GM12878 (cell line): ENCODE measurements at regions not wholly inside any gene's neighbourhood (a gene's known extent, or its start where the extent isn't known, plus 50 kb on each side); places are given as distances from the start of the nearest gene placed in this dataset.

ENCODE experiments used
- ATAC-seq: fragments of 200-7000 bp; cut with Tn5 transposase; 3 replicates; pipeline ENCODE4 v1.9.1; 2020; ENCODE audit warnings: mild to moderate bottlenecking, moderate library complexity
- BruUV-seq: library from RNA; stranded (reverse); fragments of 400-500 nt; replicated peaks from 2 replicates; lab custom pipeline; 2021; lab: Mats Ljungman, UMichigan
- CTCF ChIA-PET: fragments of 300-600 bp; sonication (Branson Sonifier 250); formaldehyde crosslinking; extraction: SDS; loops from one replicate; lab custom pipeline; 2021; ENCODE audit warnings: inconsistent platforms; lab: Yijun Ruan, JAX
- POLR2A ChIA-PET: fragments of 350-600 bp; formaldehyde crosslinking; extraction: SDS; loops from one replicate; lab custom pipeline; 2021; ENCODE audit warnings: inconsistent platforms; lab: Charles Lee
- RAD21 ChIA-PET: fragments of 300-600 bp; sonication (Branson Sonifier 250); formaldehyde crosslinking; loops from one replicate; lab custom pipeline; 2023; ENCODE audit warnings: antibody characterized with exemption; ENCODE audit not compliant: unreplicated experiment; lab: Charles Lee
- SMC1A ChIA-PET: fragments of 300-600 bp; sonication (Branson Sonifier 250); formaldehyde crosslinking; loops from one replicate; lab custom pipeline; 2023; ENCODE audit not compliant: unreplicated experiment, uncharacterized antibody; lab: Charles Lee
- DNase-seq: peaks from one replicate; pipeline ENCODE4 v3.0.0-alpha.2; 2011; ENCODE audit warnings: low read depth, low spot score
- FAIRE-seq: peaks from 3 replicates; lab custom pipeline; 2011; peaks lifted over from hg19 to GRCh38; lab: Jason Lieb, UNC
- H2AFZ ChIP-seq: 2 replicates; pipeline ENCODE4 v1.6.0; 2011; ENCODE audit warnings: low read depth, low read length, control low read depth; ENCODE audit not compliant: control insufficient read depth
- H3K27ac ChIP-seq: 2 replicates; pipeline ENCODE4 v1.5.1; 2011; ENCODE audit warnings: control low read depth; ENCODE audit not compliant: control insufficient read depth, insufficient read depth
- H3K27me3 ChIP-seq, 2 experiments: replicated peaks in 1 of 2; 2 replicates each; pipeline versions ENCODE4 v1.6.0 to v1.6.1; 2011; ENCODE audit warnings: low read length in 1 of 2; ENCODE audit not compliant: control insufficient read depth in 2 of 2, insufficient read depth in 2 of 2
- H3K36me3 ChIP-seq, 2 experiments: 2 replicates each; pipeline ENCODE4 v1.5.1; 2011; ENCODE audit warnings: low read length in 1 of 2; ENCODE audit not compliant: control insufficient read depth in 2 of 2, insufficient read depth in 2 of 2
- H3K4me1 ChIP-seq: 2 replicates; pipeline ENCODE4 v1.6.1; 2011; ENCODE audit warnings: mild to moderate bottlenecking, low read length, moderate library complexity, mixed read lengths; ENCODE audit not compliant: control insufficient read depth, insufficient read depth
- H3K4me2 ChIP-seq: 2 replicates; pipeline ENCODE4 v1.6.0; 2011; ENCODE audit warnings: control low read depth; ENCODE audit not compliant: control insufficient read depth, insufficient read depth
- H3K4me3 ChIP-seq: fragments of 200-600 bp; sonication (generic); 2 replicates; pipeline ENCODE4 v1.5.1; 2016
- H3K79me2 ChIP-seq: 2 replicates; pipeline ENCODE4 v1.6.0; 2011; ENCODE audit warnings: low read length; ENCODE audit not compliant: control insufficient read depth, insufficient read depth
- H3K9ac ChIP-seq: 2 replicates; pipeline ENCODE4 v1.8.0; 2011; ENCODE audit warnings: low read length, control low read depth, mixed read lengths; ENCODE audit not compliant: control insufficient read depth, insufficient read depth
- H3K9me3 ChIP-seq: replicated peaks from 3 replicates; pipeline ENCODE4 v1.5.1; 2011; ENCODE audit warnings: mild to moderate bottlenecking, low read length; ENCODE audit not compliant: control insufficient read depth, insufficient read depth
- H4K20me1 ChIP-seq: 2 replicates; pipeline ENCODE4 v1.6.0; 2011; ENCODE audit not compliant: control insufficient read depth, insufficient read depth
- ASH2L ChIP-seq: fragments of 300-600, 200-600 bp; sonication (generic); IDR thresholded peaks from 2 replicates; pipeline ENCODE4 v1.6.1; 2017; ENCODE audit warnings: low read depth, mild to moderate bottlenecking, borderline replicate concordance
- ATF7 ChIP-seq: fragments of 450-650 bp; IDR thresholded peaks from 2 replicates; pipeline ENCODE4 v1.6.1; 2016; ENCODE audit warnings: low read depth, mild to moderate bottlenecking
- BHLHE40 ChIP-seq, 2 experiments: fragments of 450-650 bp in 1 of 2; IDR thresholded peaks; 2 replicates each; pipeline ENCODE4 v1.6.1; 2011 to 2017; ENCODE audit warnings: low read depth in 2 of 2, borderline replicate concordance in 1 of 2, improper control_type of control experiment in 1 of 2, low read length in 1 of 2, mild to moderate bottlenecking in 1 of 2
- ETV6 ChIP-seq, 2 experiments: fragments of 450-650 bp in 1 of 2; IDR thresholded peaks in 1 of 2; conservative IDR thresholded peaks in 1 of 2; 2 replicates each; pipeline ENCODE4 v1.6.1; 2014; ENCODE audit warnings: antibody characterized with exemption in 1 of 2, borderline replicate concordance in 1 of 2, low read depth in 1 of 2, mild to moderate bottlenecking in 1 of 2, moderate library complexity in 1 of 2
- GABPA ChIP-seq: IDR thresholded peaks from 2 replicates; pipeline ENCODE4 v1.6.1; 2014; ENCODE audit warnings: antibody characterized with exemption, low read depth, mild to moderate bottlenecking, inconsistent platforms
- HDGF ChIP-seq: fragments of 450-650 bp; IDR thresholded peaks from 2 replicates; pipeline ENCODE4 v1.6.1; 2016; ENCODE audit warnings: antibody characterized with exemption
- JUNB ChIP-seq: IDR thresholded peaks from 2 replicates; pipeline ENCODE4 v1.6.1; 2016; ENCODE audit warnings: antibody characterized with exemption, mild to moderate bottlenecking
- KLF5 ChIP-seq: fragments of 450-650 bp; IDR thresholded peaks from 2 replicates; pipeline ENCODE4 v1.6.1; 2014; ENCODE audit warnings: mild to moderate bottlenecking; ENCODE audit not compliant: partially characterized antibody
- RFX5 ChIP-seq: IDR thresholded peaks from 2 replicates; pipeline ENCODE4 v1.6.1; 2011; ENCODE audit warnings: low read depth, low read length, improper control_type of control experiment
- SRF ChIP-seq, 2 experiments: IDR thresholded peaks; 2 replicates each; pipeline ENCODE4 v1.6.1; 2011; ENCODE audit warnings: low read depth in 2 of 2, low read length in 2 of 2, mild to moderate bottlenecking in 1 of 2, moderate library complexity in 1 of 2
- STAT1 ChIP-seq: fragments of 450-650 bp; conservative IDR thresholded peaks from 2 replicates; pipeline ENCODE4 v1.6.1; 2014; ENCODE audit warnings: antibody characterized with exemption, mild to moderate bottlenecking
- ZBED1 ChIP-seq: IDR thresholded peaks from 2 replicates; pipeline ENCODE4 v1.6.1; 2016; ENCODE audit warnings: borderline replicate concordance
- ZNF207 ChIP-seq: fragments of 450-650 bp; IDR thresholded peaks from 2 replicates; pipeline ENCODE4 v1.6.1; 2014; ENCODE audit warnings: antibody characterized with exemption, mild to moderate bottlenecking, borderline replicate concordance
- WGBS: methylation state at CpG from one replicate; pipeline ENCODE4 v1.1.6; 2016; ENCODE audit warnings: low lambda C conversion rate; ENCODE audit not compliant: insufficient replicate concordance, insufficient coverage; ENCODE audit errors: missing lambda C conversion rate; 5-methylcytosine and 5-hydroxymethylcytosine counted together
- in situ Hi-C: fragments of 300-500 bp; cut with MboI; formaldehyde crosslinking; loops from 9 replicates; pipeline ENCODE4 v1.14.3; 2018; ENCODE audit warnings: mixed read lengths
- intact Hi-C: fragments of 100-400 bp; cut with micrococcal nuclease; formaldehyde crosslinking; loops from one replicate; pipeline ENCODE4 v1.14.2; 2022; ENCODE audit not compliant: unreplicated experiment
- TF ChIP-seq, protein P1 (sequence below): IDR thresholded peaks from 2 replicates; pipeline ENCODE4 v1.6.1; 2011; ENCODE audit warnings: borderline replicate concordance, low read depth, mild to moderate bottlenecking, moderate library complexity, low read length; ENCODE audit not compliant: insufficient read depth, poor library complexity, severe bottlenecking
- TF ChIP-seq, protein P2 (sequence below): IDR thresholded peaks from 2 replicates; pipeline ENCODE4 v1.6.1; 2011; ENCODE audit warnings: low read depth, mild to moderate bottlenecking, low read length, moderate library complexity, borderline replicate concordance; ENCODE audit errors: extremely low read depth
- TF ChIP-seq, protein P3 (sequence below): fragments of 150-350 bp; IDR thresholded peaks from 2 replicates; pipeline ENCODE4 v1.6.1; 2016; ENCODE audit warnings: low read depth, low read length

DNA sequence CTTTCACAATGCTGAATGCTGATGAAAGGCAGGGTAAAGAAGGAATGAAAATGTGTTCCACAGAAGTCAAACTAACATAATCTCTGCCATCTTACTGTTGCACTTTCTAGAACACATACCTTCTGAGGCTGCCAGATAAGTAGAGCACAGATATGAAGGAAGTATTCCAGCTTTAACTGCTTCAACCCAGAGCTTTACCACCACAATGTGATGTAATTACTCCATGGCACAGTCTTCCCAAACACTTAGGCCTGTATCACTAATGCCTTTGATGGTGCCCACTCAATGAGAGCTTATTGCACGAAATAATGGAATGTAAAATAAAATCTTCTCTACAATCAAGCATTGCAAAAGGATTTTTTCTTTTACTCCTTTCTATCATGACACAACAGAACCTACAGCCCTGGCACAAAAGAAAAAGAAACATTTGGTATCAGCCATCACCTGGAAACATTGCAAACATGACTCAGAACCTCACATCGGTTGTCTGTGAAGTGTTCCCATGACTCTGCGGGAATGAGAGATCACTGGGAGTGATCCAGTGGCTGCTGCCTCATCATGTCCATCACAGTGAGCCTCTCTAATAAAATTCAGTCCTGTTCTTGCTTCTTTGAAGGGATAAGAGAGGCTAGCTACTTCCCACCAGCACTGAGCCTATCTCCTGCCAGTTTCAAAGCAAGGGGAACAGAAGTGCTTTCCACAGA lies 385.8 kb downstream of the EFNA5 start (continued):
- TF ChIP-seq GABPA (no peak), HDGF (no peak), ATF7 (no peak), ZBED1 (no peak)

DNA sequence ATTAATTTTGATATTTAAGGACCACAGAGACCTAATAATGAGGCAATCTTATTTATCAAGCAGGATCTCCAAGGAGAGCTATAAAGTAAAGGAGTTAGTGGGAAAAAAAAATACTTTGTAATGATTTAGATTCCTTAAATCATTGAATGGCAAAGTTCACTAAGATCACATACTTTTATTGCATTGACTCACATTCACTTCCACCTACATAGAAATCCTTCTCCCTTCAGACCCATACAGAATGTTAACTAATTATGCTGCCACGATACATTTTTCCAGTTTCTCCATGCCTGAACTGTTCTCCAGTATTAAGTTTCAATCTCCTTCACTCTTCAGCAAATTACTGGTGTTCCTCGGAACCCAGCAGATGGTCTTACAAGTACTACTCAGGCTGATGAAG lies 388.7 kb downstream of the EFNA5 start:
- in situ Hi-C loops (no loop called here), intact Hi-C loops (no loop called here)
- RAD21 ChIA-PET: no interaction called here
- TF ChIP-seq KLF5: no peak
- TF ChIP-seq BHLHE40 (IDR thresholded peaks at IDR 0.05; ENCODE audit: borderline replicate concordance in 1 of 2, low read depth in 2 of 2, low read length in 1 of 2): no peak
- no peak for TF ChIP-seq ASH2L
- TF ChIP-seq, protein P1, sequence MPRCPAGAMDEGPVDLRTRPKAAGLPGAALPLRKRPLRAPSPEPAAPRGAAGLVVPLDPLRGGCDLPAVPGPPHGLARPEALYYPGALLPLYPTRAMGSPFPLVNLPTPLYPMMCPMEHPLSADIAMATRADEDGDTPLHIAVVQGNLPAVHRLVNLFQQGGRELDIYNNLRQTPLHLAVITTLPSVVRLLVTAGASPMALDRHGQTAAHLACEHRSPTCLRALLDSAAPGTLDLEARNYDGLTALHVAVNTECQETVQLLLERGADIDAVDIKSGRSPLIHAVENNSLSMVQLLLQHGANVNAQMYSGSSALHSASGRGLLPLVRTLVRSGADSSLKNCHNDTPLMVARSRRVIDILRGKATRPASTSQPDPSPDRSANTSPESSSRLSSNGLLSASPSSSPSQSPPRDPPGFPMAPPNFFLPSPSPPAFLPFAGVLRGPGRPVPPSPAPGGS: no peak
- no peak for TF ChIP-seq ZNF207
- TF ChIP-seq, protein P2, sequence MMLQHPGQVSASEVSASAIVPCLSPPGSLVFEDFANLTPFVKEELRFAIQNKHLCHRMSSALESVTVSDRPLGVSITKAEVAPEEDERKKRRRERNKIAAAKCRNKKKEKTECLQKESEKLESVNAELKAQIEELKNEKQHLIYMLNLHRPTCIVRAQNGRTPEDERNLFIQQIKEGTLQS: no peak
- TF ChIP-seq, protein P3, sequence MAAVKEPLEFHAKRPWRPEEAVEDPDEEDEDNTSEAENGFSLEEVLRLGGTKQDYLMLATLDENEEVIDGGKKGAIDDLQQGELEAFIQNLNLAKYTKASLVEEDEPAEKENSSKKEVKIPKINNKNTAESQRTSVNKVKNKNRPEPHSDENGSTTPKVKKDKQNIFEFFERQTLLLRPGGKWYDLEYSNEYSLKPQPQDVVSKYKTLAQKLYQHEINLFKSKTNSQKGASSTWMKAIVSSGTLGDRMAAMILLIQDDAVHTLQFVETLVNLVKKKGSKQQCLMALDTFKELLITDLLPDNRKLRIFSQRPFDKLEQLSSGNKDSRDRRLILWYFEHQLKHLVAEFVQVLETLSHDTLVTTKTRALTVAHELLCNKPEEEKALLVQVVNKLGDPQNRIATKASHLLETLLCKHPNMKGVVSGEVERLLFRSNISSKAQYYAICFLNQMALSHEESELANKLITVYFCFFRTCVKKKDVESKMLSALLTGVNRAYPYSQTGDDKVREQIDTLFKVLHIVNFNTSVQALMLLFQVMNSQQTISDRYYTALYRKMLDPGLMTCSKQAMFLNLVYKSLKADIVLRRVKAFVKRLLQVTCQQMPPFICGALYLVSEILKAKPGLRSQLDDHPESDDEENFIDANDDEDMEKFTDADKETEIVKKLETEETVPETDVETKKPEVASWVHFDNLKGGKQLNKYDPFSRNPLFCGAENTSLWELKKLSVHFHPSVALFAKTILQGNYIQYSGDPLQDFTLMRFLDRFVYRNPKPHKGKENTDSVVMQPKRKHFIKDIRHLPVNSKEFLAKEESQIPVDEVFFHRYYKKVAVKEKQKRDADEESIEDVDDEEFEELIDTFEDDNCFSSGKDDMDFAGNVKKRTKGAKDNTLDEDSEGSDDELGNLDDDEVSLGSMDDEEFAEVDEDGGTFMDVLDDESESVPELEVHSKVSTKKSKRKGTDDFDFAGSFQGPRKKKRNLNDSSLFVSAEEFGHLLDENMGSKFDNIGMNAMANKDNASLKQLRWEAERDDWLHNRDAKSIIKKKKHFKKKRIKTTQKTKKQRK: no peak
- no peak for TF ChIP-seq STAT1
- no peak for TF ChIP-seq SRF (IDR thresholded peaks at IDR 0.05; ENCODE audit: low read depth in 2 of 2, low read length in 2 of 2)
- TF ChIP-seq HDGF: no peak
- TF ChIP-seq JUNB: no peak
- no peak for TF ChIP-seq RFX5
- TF ChIP-seq ETV6 (conservative IDR thresholded peaks at IDR 0.05 in 1 of 2, IDR thresholded peaks at IDR 0.05 in 1 of 2; ENCODE audit: borderline replicate concordance in 1 of 2, low read depth in 1 of 2): no peak

More for the DNA sequence above, 388.7 kb downstream of the EFNA5 start:
- DNase-seq: no peak
- CTCF ChIA-PET: no interaction called here
- Histone ChIP-seq H3K79me2 (no peaks in the 10 kb centered on the region), H4K20me1 (no peaks in the 10 kb centered on the region), H3K4me2 (no peak overlapping the region), H3K4me1 (peaks cover 2% of the 10 kb centered on the region; the same call in 1 of the 2 replicates), H3K4me3 (no peak overlapping the region), H3K36me3 (no peaks in the 10 kb centered on the region), H3K9me3 (no peaks in the 10 kb centered on the region; the same call in 2 of the 3 replicates), H3K27me3 (peaks cover 0 to 5% of the 10 kb centered on the region in 2 experiments; a peak in 1 of 4 replicates), H3K27ac (no peak overlapping the region), H3K9ac (no peak overlapping the region), H2AFZ (no peak overlapping the region)
- no peak for ATAC-seq
- POLR2A ChIA-PET: no interaction called here
- BruUV-seq: no TSS peak
- FAIRE-seq: no peak
- SMC1A ChIA-PET: interaction anchor here (0.6 to 0.8 kb wide), 2 partner anchors 9 to 22 kb away, joined by 3 read pairs; no protein-coding TSS in a partner anchor
- WGBS: 24% methylated on average over 2 of the region's 2 CpGs
